ENCODE measurements at regions not wholly inside any gene's neighbourhood (a gene's known extent, or its start where the extent isn't known, plus 50 kb on each side); places are given as distances from the start of the nearest gene placed in this dataset.

GRCh38 chr10:128573281-128573845, 447.1 kb upstream of the MKI67 start:
- TF ChIP-seq CTCF (IDR thresholded peaks at IDR 0.05; ENCODE audit: low read depth, low read length), result no peak
- no peak for TF ChIP-seq EZH2phosphoT487 (IDR thresholded peaks at IDR 0.05; ENCODE audit: low read depth)

Measured in OCI-LY3 (cell line).